ENCODE measurements at regions not wholly inside any gene's neighbourhood (a gene's known extent, or its start where the extent isn't known, plus 50 kb on each side); places are given as distances from the start of the nearest gene placed in this dataset.

GRCh38 chr3:76933245-76933644 lies 106.7 kb upstream of the ROBO2 start:
- DNase-seq (ENCODE audit: low read depth) = no peak
- no peak overlapping the region for H3K4me3 ChIP-seq (replicated peaks; ENCODE audit: low read depth, low read length)
- no peak for TF ChIP-seq CTCF (IDR thresholded peaks at IDR 0.05; ENCODE audit: low read length, missing control alignments)

- no peak for TF ChIP-seq CTCF (IDR thresholded peaks at IDR 0.05; ENCODE audit: low read length, missing control alignments)
- no peak for DNase-seq (ENCODE audit: low read depth)
- H3K4me3 ChIP-seq (replicated peaks; ENCODE audit: low read depth, low read length) = no peak overlapping the region
These were observed 100.9 kb upstream of the ROBO2 start for GRCh38 chr3:76938962-76939361.

- no peak for DNase-seq (ENCODE audit: low read depth)
- TF ChIP-seq CTCF (IDR thresholded peaks at IDR 0.05; ENCODE audit: low read length, missing control alignments) = no peak
These were observed 99.6 kb upstream of the ROBO2 start for GRCh38 chr3:76940181-76940770.

GRCh38 chr3:76941376-76941775 lies 98.5 kb upstream of the ROBO2 start:
- DNase-seq (ENCODE audit: low read depth) = no peak
- no peak for TF ChIP-seq CTCF (IDR thresholded peaks at IDR 0.05; ENCODE audit: low read length, missing control alignments)
- no peak overlapping the region for H3K4me3 ChIP-seq (replicated peaks; ENCODE audit: low read depth, low read length)

More at GRCh38 chr3:76940181-76940770, 99.6 kb upstream of the ROBO2 start:
- no peak overlapping the region for H3K4me3 ChIP-seq (replicated peaks; ENCODE audit: low read depth, low read length)

- DNase-seq (ENCODE audit: low read depth) = no peak
- TF ChIP-seq CTCF (IDR thresholded peaks at IDR 0.05; ENCODE audit: low read length, missing control alignments) = no peak
- H3K4me3 ChIP-seq (replicated peaks; ENCODE audit: low read depth, low read length) = no peak overlapping the region
These were observed 97.8 kb upstream of the ROBO2 start for GRCh38 chr3:76942101-76942500.

GRCh38 chr3:76943058-76943457 lies 96.8 kb upstream of the ROBO2 start:
- DNase-seq (ENCODE audit: low read depth) = no peak
- TF ChIP-seq CTCF (IDR thresholded peaks at IDR 0.05; ENCODE audit: low read length, missing control alignments) = no peak
- H3K4me3 ChIP-seq (replicated peaks; ENCODE audit: low read depth, low read length) = no peak overlapping the region

- TF ChIP-seq CTCF (IDR thresholded peaks at IDR 0.05; ENCODE audit: low read length, missing control alignments) = no peak
- H3K4me3 ChIP-seq (replicated peaks; ENCODE audit: low read depth, low read length) = no peak overlapping the region
- no peak for DNase-seq (ENCODE audit: low read depth)
These were observed 96.2 kb upstream of the ROBO2 start for GRCh38 chr3:76943671-76944070.
